T-helper 2 cell (primary cell): ENCODE measurements at regions not wholly inside any gene's neighbourhood (a gene's known extent, or its start where the extent isn't known, plus 50 kb on each side); places are given as distances from the start of the nearest gene placed in this dataset.

Experiments
- DNase-seq, 5 experiments: peaks; one replicate each; pipeline versions ENCODE4 v3.0.0 to v3.0.0-alpha.2; 2012 to 2022

GRCh38 chr3:168624892-168625448 is 529.2 kb upstream of the GOLIM4 start:
- DNase-seq = no peak

- DNase-seq = no peak
Measured at GRCh38 chr3:168624195-168624594, 528.5 kb upstream of the GOLIM4 start.

- no peak for DNase-seq
Measured at GRCh38 chr3:168622795-168623194, 527.1 kb upstream of the GOLIM4 start.

- DNase-seq = no peak
Measured at GRCh38 chr3:168620854-168621253, 525.1 kb upstream of the GOLIM4 start.

GRCh38 chr3:168618827-168619470 is 523.2 kb upstream of the GOLIM4 start:
- no peak for DNase-seq

GRCh38 chr3:168617658-168618057 is 521.9 kb upstream of the GOLIM4 start:
- no peak for DNase-seq

- no peak for DNase-seq
Measured at GRCh38 chr3:168616915-168617314, 521.2 kb upstream of the GOLIM4 start.

GRCh38 chr3:168615493-168616020 is 519.8 kb upstream of the GOLIM4 start:
- DNase-seq = no peak

GRCh38 chr3:168613151-168613550 is 517.4 kb upstream of the GOLIM4 start:
- no peak for DNase-seq

- DNase-seq = no peak
Measured at GRCh38 chr3:168612671-168613070, 516.9 kb upstream of the GOLIM4 start.

- DNase-seq = no peak
Measured at GRCh38 chr3:168611826-168612225, 516.1 kb upstream of the GOLIM4 start.

GRCh38 chr3:168608926-168609325 is 513.2 kb upstream of the GOLIM4 start:
- DNase-seq = no peak

- DNase-seq = no peak
Measured at GRCh38 chr3:168604767-168605166, 509.0 kb upstream of the GOLIM4 start.

GRCh38 chr3:168598250-168598649 is 502.5 kb upstream of the GOLIM4 start:
- no peak for DNase-seq

GRCh38 chr3:168596175-168596823 is 500.6 kb upstream of the GOLIM4 start:
- DNase-seq = no peak

GRCh38 chr3:168591587-168591986 is 495.9 kb upstream of the GOLIM4 start:
- DNase-seq = no peak

- DNase-seq = no peak
Measured at GRCh38 chr3:168589376-168589775, 493.7 kb upstream of the GOLIM4 start.

GRCh38 chr3:168585544-168585943 is 489.8 kb upstream of the GOLIM4 start:
- no peak for DNase-seq

- DNase-seq = no peak
Measured at GRCh38 chr3:168583977-168584376, 488.3 kb upstream of the GOLIM4 start.

GRCh38 chr3:168582503-168582902 is 486.8 kb upstream of the GOLIM4 start:
- no peak for DNase-seq

GRCh38 chr3:168581771-168582225 is 486.1 kb upstream of the GOLIM4 start:
- no peak for DNase-seq

- DNase-seq = no peak
Measured at GRCh38 chr3:168579010-168579409, 483.3 kb upstream of the GOLIM4 start.

GRCh38 chr3:168575750-168576149 is 480.0 kb upstream of the GOLIM4 start:
- DNase-seq = no peak
